LNCAP (cell line): ENCODE measurements at regions not wholly inside any gene's neighbourhood (a gene's known extent, or its start where the extent isn't known, plus 50 kb on each side); places are given as distances from the start of the nearest gene placed in this dataset.

ENCODE experiments used
- TF ChIP-seq, protein P1 (sequence below): fragments of 450-650 bp; IDR thresholded peaks from 2 replicates; pipeline ENCODE4 v1.5.1; 2017; ENCODE audit warnings: mild to moderate bottlenecking

DNA sequence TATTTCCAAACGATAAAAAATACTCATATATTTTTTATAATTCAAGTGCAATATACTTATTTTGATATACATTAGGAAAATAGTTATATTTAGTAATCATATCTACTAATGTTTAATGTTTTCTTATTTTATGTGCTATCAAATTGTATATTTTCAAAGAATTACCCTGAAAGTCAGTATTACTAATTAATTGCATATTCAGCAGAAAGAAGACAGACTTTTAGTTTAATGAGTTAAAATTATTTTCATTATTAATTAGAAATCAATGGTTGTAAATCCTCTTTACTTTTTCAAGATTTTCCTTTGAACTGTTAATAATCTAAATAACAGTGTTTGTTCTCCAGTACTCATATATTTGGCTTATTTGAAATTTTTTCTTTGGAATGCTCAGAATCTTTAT lies 181.3 kb upstream of the NDST4 start:
- TF ChIP-seq, protein P1, sequence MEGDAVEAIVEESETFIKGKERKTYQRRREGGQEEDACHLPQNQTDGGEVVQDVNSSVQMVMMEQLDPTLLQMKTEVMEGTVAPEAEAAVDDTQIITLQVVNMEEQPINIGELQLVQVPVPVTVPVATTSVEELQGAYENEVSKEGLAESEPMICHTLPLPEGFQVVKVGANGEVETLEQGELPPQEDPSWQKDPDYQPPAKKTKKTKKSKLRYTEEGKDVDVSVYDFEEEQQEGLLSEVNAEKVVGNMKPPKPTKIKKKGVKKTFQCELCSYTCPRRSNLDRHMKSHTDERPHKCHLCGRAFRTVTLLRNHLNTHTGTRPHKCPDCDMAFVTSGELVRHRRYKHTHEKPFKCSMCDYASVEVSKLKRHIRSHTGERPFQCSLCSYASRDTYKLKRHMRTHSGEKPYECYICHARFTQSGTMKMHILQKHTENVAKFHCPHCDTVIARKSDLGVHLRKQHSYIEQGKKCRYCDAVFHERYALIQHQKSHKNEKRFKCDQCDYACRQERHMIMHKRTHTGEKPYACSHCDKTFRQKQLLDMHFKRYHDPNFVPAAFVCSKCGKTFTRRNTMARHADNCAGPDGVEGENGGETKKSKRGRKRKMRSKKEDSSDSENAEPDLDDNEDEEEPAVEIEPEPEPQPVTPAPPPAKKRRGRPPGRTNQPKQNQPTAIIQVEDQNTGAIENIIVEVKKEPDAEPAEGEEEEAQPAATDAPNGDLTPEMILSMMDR, result no peak

DNA sequence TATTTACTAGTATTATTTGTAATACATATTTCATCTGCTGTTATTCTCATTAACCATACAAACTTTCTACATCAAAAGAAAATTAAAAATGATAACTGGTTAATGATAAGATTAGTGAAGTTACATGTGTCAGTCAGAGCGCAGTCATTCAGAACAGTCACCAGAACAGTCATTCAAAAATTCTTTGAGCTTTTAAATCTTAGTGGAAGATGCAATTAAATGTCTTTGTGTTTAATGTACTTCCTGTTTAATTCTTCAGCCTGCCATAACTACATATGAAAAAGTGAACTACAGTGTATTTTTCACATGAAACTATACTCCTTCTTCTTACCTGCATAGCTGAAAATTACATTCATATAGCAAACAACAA lies 179.7 kb upstream of the NDST4 start:
- TF ChIP-seq, protein P1, result no peak

DNA sequence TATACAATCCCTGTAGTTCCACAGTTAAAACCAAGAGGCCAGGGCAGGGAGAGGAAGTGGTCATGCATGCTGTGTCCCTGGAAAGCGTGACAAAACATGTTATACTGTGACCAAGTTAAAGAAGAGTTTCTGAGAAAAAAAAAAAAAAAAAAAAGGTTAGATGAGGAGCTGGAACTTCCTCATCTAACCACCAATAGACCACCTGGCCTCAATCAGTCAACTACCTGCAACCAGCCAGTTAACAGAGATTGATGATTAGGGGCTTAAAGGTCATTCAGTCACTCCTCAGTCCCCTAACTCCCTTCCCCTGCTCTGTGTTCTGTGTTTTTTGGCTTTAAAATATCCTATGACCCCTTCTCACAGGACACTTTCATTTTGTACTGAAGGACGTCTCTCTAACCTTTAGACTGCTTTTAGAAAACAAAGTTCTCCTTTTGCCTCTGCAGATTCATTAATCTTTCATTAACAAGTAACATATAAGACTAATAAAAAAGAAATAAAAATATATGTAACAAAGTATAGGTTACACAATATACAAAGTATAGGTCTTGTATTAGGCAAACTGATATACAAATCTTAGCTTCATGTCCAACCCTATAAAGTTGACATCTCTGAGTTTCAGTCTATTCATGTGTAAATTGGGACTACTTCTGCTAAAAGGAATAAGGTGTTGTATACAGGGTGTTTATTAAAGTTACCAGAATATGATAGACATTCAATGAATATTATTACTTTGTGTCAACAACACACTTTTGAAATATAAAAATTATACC lies 179.1 kb upstream of the NDST4 start:
- TF ChIP-seq, protein P1, result no peak

DNA sequence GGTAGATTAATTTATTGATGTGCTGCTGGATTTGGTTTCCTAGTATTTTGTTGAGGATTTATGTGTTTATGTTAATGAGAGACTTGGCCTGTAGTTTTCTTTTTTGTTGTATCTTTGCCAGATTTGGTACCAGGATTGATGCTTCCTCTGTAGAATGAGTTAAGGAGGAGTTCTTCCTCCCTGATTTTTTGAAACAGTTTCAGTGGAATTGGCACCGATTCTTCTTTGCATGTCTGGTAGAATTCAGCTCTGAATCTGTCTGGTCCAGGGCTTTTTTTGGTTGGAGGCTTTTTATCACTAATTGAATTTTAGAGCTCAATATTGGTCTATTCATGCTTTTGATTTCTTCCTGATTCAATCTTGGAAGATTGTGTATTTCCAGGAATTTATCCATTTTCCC lies 174.0 kb upstream of the NDST4 start:
- TF ChIP-seq, protein P1, result no peak

DNA sequence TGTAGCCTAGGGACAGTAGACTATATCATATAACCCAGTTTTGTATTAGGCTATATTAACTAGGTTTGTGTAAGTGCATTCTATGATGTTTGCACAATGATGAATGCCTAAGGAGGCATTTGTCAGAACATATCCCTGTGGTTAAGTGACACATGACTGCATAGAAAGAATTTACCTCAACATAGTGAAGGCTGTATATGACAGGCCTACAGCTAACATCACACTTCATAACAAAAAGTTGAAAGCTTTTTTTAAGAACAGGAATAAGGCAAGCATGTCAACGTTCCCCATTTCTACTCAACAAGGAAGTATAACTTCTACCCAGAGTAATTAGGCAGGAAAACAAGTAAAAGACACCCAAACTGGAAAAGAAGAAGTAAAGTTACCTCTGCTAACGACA lies 165.9 kb upstream of the NDST4 start:
- TF ChIP-seq, protein P1, result no peak

DNA sequence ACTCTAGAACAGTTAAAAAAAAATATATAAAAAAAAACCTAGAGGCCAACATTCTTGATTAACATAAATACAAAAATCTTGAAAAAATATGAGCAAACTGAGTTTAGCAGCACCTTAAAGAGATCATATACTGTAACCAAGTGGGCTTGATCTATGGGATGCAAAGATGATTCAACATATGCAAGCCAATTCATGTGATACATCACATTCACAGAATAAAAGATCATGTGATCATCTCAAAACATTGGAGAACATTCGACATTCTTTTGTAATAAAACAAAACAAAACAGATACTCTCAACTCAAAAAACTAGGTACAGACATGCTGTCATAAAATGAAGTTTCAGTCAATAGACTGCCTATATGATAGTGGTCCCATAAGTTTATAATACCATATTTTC lies 165.4 kb upstream of the NDST4 start:
- TF ChIP-seq, protein P1, result no peak

DNA sequence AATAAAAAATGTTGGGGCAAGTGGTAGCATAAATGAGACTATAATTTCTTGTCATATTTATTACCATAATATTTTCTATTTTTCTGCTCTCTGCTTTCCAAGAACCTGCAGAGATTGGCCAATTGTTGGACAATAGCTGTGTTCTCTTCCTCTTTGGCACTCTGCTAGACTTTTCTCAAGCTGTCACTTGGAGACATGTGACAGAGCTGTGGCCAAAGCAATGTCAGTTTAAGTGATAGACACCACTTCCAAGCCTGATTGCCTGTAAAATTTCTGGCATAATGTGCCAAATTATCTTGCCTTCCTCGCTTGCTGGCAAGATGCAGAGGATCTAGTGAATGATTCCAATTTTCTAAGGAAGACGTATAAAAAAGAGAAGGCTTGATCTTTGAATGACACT lies 162.2 kb upstream of the NDST4 start:
- TF ChIP-seq, protein P1, result no peak

DNA sequence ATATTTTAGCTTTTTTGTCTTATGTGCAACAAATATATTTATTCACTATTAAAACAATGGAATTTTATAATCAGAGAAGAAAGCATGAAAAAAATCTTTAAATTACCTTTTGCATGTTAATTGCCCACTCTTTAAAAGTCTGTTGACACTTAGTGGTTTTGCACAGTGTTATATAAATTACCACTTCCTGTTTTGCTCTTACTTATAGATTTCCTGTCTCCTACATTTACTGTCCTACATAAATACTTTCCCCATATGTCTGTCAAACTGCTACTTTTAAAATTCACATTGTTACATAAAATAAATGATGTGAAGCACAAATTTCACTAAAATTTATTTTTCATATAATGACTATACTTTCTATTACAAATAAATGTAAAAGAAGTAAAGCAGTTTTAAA lies 161.1 kb upstream of the NDST4 start:
- TF ChIP-seq, protein P1, result no peak
